GM23338 (cell line): ENCODE measurements at regions not wholly inside any gene's neighbourhood (a gene's known extent, or its start where the extent isn't known, plus 50 kb on each side); places are given as distances from the start of the nearest gene placed in this dataset.

Source experiments
- ATAC-seq: fragments of 200-7000 bp; cut with Tn5 transposase; 3 replicates; pipeline ENCODE4 v1.9.1; 2020
- DNase-seq: peaks from one replicate; pipeline ENCODE4 v3.0.0-alpha.2; 2015; ENCODE audit warnings: low spot score
- H2AFZ ChIP-seq: fragments of 200-600 bp; sonication (generic); 2 replicates; pipeline ENCODE4 v1.8.0; 2016; ENCODE audit warnings: antibody characterized with exemption, mild to moderate bottlenecking, moderate library complexity
- H3F3A ChIP-seq: fragments of 200-600 bp; sonication (generic); replicated peaks from 2 replicates; pipeline ENCODE4 v1.8.0; 2017; ENCODE audit warnings: antibody characterized with exemption, mixed run types, low read depth
- H3K27ac ChIP-seq: fragments of 200-600 bp; sonication (generic); 2 replicates; pipeline ENCODE4 v1.6.1; 2016; ENCODE audit warnings: low read depth
- H3K27me3 ChIP-seq: fragments of 200-600 bp; sonication (generic); 2 replicates; pipeline ENCODE4 v1.8.0; 2016; ENCODE audit warnings: mild to moderate bottlenecking, mixed run types, moderate library complexity; ENCODE audit not compliant: insufficient read depth
- H3K36me3 ChIP-seq: fragments of 200-600 bp; sonication (generic); 2 replicates; pipeline ENCODE4 v1.8.0; 2016; ENCODE audit warnings: mild to moderate bottlenecking; ENCODE audit not compliant: insufficient read depth
- H3K4me1 ChIP-seq: fragments of 200-600 bp; sonication (generic); 2 replicates; pipeline ENCODE4 v1.8.0; 2016; ENCODE audit warnings: mild to moderate bottlenecking, moderate library complexity; ENCODE audit not compliant: insufficient read depth
- H3K4me2 ChIP-seq: fragments of 200-600 bp; sonication (generic); 2 replicates; pipeline ENCODE4 v1.7.1; 2017; ENCODE audit warnings: mixed run types
- H3K4me3 ChIP-seq: fragments of 200-600 bp; sonication (generic); 2 replicates; pipeline ENCODE4 v1.6.1; 2016; ENCODE audit warnings: mixed run types
- H3K79me2 ChIP-seq: fragments of 200-600 bp; sonication (generic); replicated peaks from 2 replicates; pipeline ENCODE4 v1.8.0; 2017; ENCODE audit warnings: mild to moderate bottlenecking; ENCODE audit not compliant: insufficient read depth
- H3K9me2 ChIP-seq: fragments of 200-600 bp; sonication (generic); 2 replicates; pipeline ENCODE4 v1.8.0; 2017; ENCODE audit not compliant: insufficient read depth
- H4K20me1 ChIP-seq: fragments of 200-600 bp; sonication (generic); replicated peaks from 2 replicates; pipeline ENCODE4 v1.8.0; 2017; ENCODE audit warnings: mild to moderate bottlenecking; ENCODE audit not compliant: insufficient read depth
- H3K27ac Mint-ChIP-seq: 2 replicates; pipeline ENCODE4 v1.8.0; 2020; ENCODE audit warnings: inconsistent platforms, mild to moderate bottlenecking, moderate library complexity, mixed read lengths
- H3K27me3 Mint-ChIP-seq: 3 replicates; pipeline ENCODE4 v1.8.0; 2022; ENCODE audit warnings: low read depth, mild to moderate bottlenecking, moderate library complexity, mixed read lengths, inconsistent platforms; ENCODE audit not compliant: insufficient read depth, poor library complexity
- H3K36me3 Mint-ChIP-seq: 3 replicates; pipeline ENCODE4 v1.8.0; 2021; ENCODE audit warnings: low read depth, mild to moderate bottlenecking, inconsistent platforms, moderate library complexity, mixed read lengths
- H3K4me1 Mint-ChIP-seq: 3 replicates; pipeline ENCODE4 v1.8.0; 2020; ENCODE audit warnings: mild to moderate bottlenecking, inconsistent platforms, mixed read lengths
- H3K4me3 Mint-ChIP-seq: 3 replicates; pipeline ENCODE4 v1.8.0; 2021; ENCODE audit warnings: moderate library complexity, mild to moderate bottlenecking, inconsistent platforms, mixed read lengths
- H3K9me3 Mint-ChIP-seq: 3 replicates; pipeline ENCODE4 v1.8.0; 2020; ENCODE audit warnings: moderate library complexity, mild to moderate bottlenecking, inconsistent platforms, mixed read lengths
- EZH2 ChIP-seq: fragments of 200-600 bp; sonication (generic); IDR thresholded peaks from one replicate; pipeline ENCODE4 v1.8.0; 2017; ENCODE audit warnings: antibody characterized with exemption, mild to moderate bottlenecking, low read depth; ENCODE audit not compliant: unreplicated experiment
- EZH2phosphoT487 ChIP-seq: fragments of 200-600 bp; sonication (generic); IDR thresholded peaks from one replicate; pipeline ENCODE4 v1.8.1; 2018; ENCODE audit warnings: antibody characterized with exemption; ENCODE audit not compliant: unreplicated experiment
- JUNB ChIP-seq: IDR thresholded peaks from one replicate; pipeline ENCODE4 v1.6.1; 2016; ENCODE audit warnings: antibody characterized with exemption; ENCODE audit not compliant: unreplicated experiment
- NANOG ChIP-seq: IDR thresholded peaks from 2 replicates; pipeline ENCODE4 v1.6.1; 2016; ENCODE audit warnings: antibody characterized with exemption, borderline replicate concordance
- ZNF114 ChIP-seq: fragments of 250-450 bp; sonication (Bioruptor Pico); IDR thresholded peaks from 2 replicates; pipeline ENCODE4 v1.5.0; 2020; ENCODE audit warnings: mild to moderate bottlenecking, moderate library complexity
- ZNF331 ChIP-seq: fragments of 250-450 bp; sonication (Bioruptor Pico); IDR thresholded peaks from 2 replicates; pipeline ENCODE4 v1.5.0; 2020; ENCODE audit warnings: low read depth, mild to moderate bottlenecking, moderate library complexity
- TF ChIP-seq, protein P1 (sequence below): fragments of 250-450 bp; sonication (Bioruptor Pico); IDR thresholded peaks from 2 replicates; pipeline ENCODE4 v1.5.0; 2020; ENCODE audit warnings: mild to moderate bottlenecking, moderate library complexity
- TF ChIP-seq, protein P2 (sequence below), 2 experiments: fragments of 200-600 bp in 1 of 2; sonication (generic) in 1 of 2; conservative IDR thresholded peaks; 2 replicates each; pipeline versions ENCODE4 v1.5.1 to v1.6.1; 2016 to 2017; ENCODE audit warnings: antibody characterized with exemption in 2 of 2, low read depth in 2 of 2, mild to moderate bottlenecking in 2 of 2, moderate library complexity in 1 of 2

GRCh38 chrX:39063702-39064101, 262.4 kb downstream of the MID1IP1 start (continued):
- TF ChIP-seq, protein P1, sequence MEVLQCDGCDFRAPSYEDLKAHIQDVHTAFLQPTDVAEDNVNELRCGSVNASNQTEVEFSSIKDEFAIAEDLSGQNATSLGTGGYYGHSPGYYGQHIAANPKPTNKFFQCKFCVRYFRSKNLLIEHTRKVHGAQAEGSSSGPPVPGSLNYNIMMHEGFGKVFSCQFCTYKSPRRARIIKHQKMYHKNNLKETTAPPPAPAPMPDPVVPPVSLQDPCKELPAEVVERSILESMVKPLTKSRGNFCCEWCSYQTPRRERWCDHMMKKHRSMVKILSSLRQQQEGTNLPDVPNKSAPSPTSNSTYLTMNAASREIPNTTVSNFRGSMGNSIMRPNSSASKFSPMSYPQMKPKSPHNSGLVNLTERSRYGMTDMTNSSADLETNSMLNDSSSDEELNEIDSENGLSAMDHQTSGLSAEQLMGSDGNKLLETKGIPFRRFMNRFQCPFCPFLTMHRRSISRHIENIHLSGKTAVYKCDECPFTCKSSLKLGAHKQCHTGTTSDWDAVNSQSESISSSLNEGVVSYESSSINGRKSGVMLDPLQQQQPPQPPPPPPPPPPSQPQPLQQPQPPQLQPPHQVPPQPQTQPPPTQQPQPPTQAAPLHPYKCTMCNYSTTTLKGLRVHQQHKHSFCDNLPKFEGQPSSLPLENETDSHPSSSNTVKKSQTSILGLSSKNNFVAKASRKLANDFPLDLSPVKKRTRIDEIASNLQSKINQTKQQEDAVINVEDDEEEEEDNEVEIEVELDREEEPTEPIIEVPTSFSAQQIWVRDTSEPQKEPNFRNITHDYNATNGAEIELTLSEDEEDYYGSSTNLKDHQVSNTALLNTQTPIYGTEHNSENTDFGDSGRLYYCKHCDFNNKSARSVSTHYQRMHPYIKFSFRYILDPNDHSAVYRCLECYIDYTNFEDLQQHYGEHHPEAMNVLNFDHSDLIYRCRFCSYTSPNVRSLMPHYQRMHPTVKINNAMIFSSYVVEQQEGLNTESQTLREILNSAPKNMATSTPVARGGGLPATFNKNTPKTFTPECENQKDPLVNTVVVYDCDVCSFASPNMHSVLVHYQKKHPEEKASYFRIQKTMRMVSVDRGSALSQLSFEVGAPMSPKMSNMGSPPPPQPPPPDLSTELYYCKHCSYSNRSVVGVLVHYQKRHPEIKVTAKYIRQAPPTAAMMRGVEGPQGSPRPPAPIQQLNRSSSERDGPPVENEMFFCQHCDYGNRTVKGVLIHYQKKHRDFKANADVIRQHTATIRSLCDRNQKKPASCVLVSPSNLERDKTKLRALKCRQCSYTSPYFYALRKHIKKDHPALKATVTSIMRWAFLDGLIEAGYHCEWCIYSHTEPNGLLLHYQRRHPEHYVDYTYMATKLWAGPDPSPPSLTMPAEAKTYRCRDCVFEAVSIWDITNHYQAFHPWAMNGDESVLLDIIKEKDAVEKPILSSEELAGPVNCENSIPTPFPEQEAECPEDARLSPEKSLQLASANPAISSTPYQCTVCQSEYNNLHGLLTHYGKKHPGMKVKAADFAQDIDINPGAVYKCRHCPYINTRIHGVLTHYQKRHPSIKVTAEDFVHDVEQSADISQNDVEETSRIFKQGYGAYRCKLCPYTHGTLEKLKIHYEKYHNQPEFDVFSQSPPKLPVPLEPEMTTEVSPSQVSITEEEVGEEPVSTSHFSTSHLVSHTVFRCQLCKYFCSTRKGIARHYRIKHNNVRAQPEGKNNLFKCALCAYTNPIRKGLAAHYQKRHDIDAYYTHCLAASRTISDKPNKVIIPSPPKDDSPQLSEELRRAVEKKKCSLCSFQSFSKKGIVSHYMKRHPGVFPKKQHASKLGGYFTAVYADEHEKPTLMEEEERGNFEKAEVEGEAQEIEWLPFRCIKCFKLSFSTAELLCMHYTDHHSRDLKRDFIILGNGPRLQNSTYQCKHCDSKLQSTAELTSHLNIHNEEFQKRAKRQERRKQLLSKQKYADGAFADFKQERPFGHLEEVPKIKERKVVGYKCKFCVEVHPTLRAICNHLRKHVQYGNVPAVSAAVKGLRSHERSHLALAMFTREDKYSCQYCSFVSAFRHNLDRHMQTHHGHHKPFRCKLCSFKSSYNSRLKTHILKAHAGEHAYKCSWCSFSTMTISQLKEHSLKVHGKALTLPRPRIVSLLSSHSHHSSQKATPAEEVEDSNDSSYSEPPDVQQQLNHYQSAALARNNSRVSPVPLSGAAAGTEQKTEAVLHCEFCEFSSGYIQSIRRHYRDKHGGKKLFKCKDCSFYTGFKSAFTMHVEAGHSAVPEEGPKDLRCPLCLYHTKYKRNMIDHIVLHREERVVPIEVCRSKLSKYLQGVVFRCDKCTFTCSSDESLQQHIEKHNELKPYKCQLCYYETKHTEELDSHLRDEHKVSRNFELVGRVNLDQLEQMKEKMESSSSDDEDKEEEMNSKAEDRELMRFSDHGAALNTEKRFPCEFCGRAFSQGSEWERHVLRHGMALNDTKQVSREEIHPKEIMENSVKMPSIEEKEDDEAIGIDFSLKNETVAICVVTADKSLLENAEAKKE (CRISPR knock-in tag), result no peak

DNA sequence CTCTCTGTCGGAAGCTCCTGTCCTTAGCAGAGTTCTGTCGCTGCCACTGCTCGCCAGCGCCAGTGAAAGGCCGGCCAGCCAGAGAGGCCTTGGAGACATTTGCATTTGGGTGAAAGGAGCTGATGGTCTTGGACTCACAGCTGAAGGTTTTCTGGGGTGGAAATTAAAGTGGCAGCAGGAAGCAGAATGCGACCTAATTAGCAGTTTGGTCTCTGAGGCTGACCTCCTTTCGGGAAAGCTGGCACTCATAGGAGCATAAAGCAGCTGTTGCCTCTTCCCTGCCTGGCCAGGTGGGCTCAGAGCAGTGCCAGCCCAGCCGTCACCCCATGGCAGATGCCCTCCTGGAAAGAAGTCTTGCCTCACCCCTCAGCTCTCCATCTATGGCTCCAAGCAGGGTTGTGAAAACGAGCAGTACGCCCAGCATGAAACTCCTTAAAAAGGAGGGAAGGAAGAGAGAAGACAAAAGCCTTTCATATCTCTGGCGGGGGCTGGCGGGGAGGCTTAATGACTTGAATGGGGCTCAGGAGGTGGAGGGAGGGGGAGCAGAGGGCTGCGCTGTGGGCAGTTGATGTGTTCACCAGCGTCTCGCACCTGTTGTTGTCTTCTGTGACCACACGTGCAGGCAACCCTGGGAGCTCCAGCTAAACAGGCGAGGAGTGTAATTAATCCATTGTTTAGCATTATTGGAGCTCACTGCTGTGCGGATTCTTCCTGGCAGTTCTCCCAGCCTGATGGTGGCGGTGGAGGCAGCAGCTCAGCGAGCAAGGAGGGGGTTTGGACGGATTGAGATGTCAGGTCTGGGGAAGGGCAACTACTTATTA, 264.0 kb downstream of the MID1IP1 start:
- Mint-ChIP-seq H3K4me3 (peak overlapping the region; percentile 32; the same call in 2 of the 3 replicates), H3K9me3 (peaks cover 29% of the 10 kb centered on the region), H3K27me3 (peaks cover 8% of the 10 kb centered on the region), H3K4me1 (peaks cover 10% of the 10 kb centered on the region; the same call in 1 of the 3 replicates), H3K27ac (peak overlapping the region; percentile 84), H3K36me3 (peaks cover 21% of the 10 kb centered on the region)
- H3K9me2 ChIP-seq, result no peaks in the 10 kb centered on the region
- H3K27ac ChIP-seq, result no peak overlapping the region
- H3K36me3 ChIP-seq, result no peaks in the 10 kb centered on the region
- no peaks in the 10 kb centered on the region for H4K20me1 ChIP-seq
- H3F3A ChIP-seq, result no peaks in the 10 kb centered on the region
- H3K4me2 ChIP-seq, result peak overlapping the region; percentile 55
- no peak overlapping the region for H3K4me3 ChIP-seq
- H3K79me2 ChIP-seq, result no peaks in the 10 kb centered on the region
- DNase-seq, result peak; percentile 43
- no peaks in the 10 kb centered on the region for H3K27me3 ChIP-seq
- ATAC-seq, result peak; percentile 93
- TF ChIP-seq, protein P2, sequence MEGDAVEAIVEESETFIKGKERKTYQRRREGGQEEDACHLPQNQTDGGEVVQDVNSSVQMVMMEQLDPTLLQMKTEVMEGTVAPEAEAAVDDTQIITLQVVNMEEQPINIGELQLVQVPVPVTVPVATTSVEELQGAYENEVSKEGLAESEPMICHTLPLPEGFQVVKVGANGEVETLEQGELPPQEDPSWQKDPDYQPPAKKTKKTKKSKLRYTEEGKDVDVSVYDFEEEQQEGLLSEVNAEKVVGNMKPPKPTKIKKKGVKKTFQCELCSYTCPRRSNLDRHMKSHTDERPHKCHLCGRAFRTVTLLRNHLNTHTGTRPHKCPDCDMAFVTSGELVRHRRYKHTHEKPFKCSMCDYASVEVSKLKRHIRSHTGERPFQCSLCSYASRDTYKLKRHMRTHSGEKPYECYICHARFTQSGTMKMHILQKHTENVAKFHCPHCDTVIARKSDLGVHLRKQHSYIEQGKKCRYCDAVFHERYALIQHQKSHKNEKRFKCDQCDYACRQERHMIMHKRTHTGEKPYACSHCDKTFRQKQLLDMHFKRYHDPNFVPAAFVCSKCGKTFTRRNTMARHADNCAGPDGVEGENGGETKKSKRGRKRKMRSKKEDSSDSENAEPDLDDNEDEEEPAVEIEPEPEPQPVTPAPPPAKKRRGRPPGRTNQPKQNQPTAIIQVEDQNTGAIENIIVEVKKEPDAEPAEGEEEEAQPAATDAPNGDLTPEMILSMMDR (conservative IDR thresholded peaks at IDR 0.05; ENCODE audit: low read depth in 2 of 2), result no peak
- TF ChIP-seq NANOG (no peak), EZH2 (no peak), JUNB (no peak), EZH2phosphoT487 (no peak), ZNF114 (no peak), ZNF331 (CRISPR knock-in tag) (no peak)
- H2AFZ ChIP-seq, result peak overlapping the region; percentile 43
- peaks cover 7% of the 10 kb centered on the region; the same call in 1 of the 2 replicates for H3K4me1 ChIP-seq
